MCF 10A (cell line): ENCODE measurements at regions not wholly inside any gene's neighbourhood (a gene's known extent, or its start where the extent isn't known, plus 50 kb on each side); places are given as distances from the start of the nearest gene placed in this dataset.

Experiments used
- BruUV-seq: library from RNA; stranded (reverse); fragments of 400-500 nt; replicated peaks from 2 replicates; lab custom pipeline; 2021; lab: Mats Ljungman, UMichigan
- CTCF ChIA-PET: fragments of 300-600 bp; sonication (Branson Sonifier 250); formaldehyde crosslinking; extraction: SDS; loops from one replicate; lab custom pipeline; 2021; ENCODE audit warnings: antibody characterized with exemption, inconsistent platforms; lab: Yijun Ruan, JAX
- POLR2A ChIA-PET: fragments of 300-600, 350-650 bp; sonication (Branson Sonifier 250); formaldehyde crosslinking; extraction: SDS; loops from one replicate; lab custom pipeline; 2020; ENCODE audit warnings: antibody characterized with exemption, inconsistent platforms; lab: Yijun Ruan, JAX
- DNase-seq: peaks from one replicate; pipeline ENCODE4 v3.0.0-alpha.2; 2018; ENCODE audit not compliant: unreplicated experiment
- H3K27ac Mint-ChIP-seq: one replicate; pipeline ENCODE4 v1.8.0; 2022; ENCODE audit warnings: mild to moderate bottlenecking, low read depth, mixed read lengths; ENCODE audit not compliant: unreplicated experiment
- H3K27me3 Mint-ChIP-seq: one replicate; pipeline ENCODE4 v1.8.0; 2022; ENCODE audit warnings: mixed read lengths; ENCODE audit not compliant: insufficient read depth, unreplicated experiment
- H3K36me3 Mint-ChIP-seq: one replicate; pipeline ENCODE4 v1.8.0; 2022; ENCODE audit warnings: mild to moderate bottlenecking, moderate library complexity, mixed read lengths; ENCODE audit not compliant: insufficient read depth, unreplicated experiment
- H3K4me1 Mint-ChIP-seq: one replicate; pipeline ENCODE4 v1.8.0; 2022; ENCODE audit warnings: mixed read lengths; ENCODE audit not compliant: insufficient read depth, unreplicated experiment
- H3K4me3 Mint-ChIP-seq: one replicate; pipeline ENCODE4 v1.8.0; 2022; ENCODE audit warnings: mild to moderate bottlenecking, moderate library complexity, mixed read lengths; ENCODE audit not compliant: unreplicated experiment
- H3K9me3 Mint-ChIP-seq: one replicate; pipeline ENCODE4 v1.8.0; 2022; ENCODE audit warnings: mixed read lengths; ENCODE audit not compliant: unreplicated experiment
- intact Hi-C: fragments of 100-400 bp; cut with micrococcal nuclease; formaldehyde crosslinking; loops from 2 replicates; pipeline ENCODE4 v1.14.1; 2022
- TF ChIP-seq, protein P1 (sequence below): fragments of 200-600 bp; IDR thresholded peaks from one replicate; pipeline ENCODE4 v1.8.0; 2022; ENCODE audit warnings: antibody characterized with exemption, mild to moderate bottlenecking; ENCODE audit not compliant: unreplicated experiment

DNA sequence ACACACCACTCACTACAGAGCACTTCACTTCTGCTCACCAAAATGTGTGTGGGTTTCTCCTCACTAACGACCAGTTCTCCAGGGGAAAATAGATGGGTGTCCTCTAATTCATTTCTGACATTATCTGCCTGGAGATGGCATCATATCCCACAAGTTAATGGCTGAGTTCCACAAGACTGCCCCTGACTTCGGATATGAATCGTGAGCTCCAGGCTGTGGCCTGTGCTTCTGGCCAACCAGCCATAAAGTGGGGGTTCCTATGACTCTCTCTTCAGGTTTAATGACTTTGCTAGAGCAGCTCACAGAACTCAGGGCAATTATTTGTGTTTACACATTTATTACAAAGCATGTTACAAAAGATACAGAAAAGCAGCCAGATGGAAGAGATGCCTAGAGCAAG is 113.0 kb upstream of the SYT13 start:
- Mint-ChIP-seq H3K36me3 (no peaks in the 10 kb centered on the region), H3K4me1 (no peaks in the 10 kb centered on the region), H3K4me3 (no peak overlapping the region), H3K27ac (no peak overlapping the region), H3K27me3 (peaks cover 45% of the 10 kb centered on the region), H3K9me3 (no peaks in the 10 kb centered on the region)
- TF ChIP-seq, protein P1, sequence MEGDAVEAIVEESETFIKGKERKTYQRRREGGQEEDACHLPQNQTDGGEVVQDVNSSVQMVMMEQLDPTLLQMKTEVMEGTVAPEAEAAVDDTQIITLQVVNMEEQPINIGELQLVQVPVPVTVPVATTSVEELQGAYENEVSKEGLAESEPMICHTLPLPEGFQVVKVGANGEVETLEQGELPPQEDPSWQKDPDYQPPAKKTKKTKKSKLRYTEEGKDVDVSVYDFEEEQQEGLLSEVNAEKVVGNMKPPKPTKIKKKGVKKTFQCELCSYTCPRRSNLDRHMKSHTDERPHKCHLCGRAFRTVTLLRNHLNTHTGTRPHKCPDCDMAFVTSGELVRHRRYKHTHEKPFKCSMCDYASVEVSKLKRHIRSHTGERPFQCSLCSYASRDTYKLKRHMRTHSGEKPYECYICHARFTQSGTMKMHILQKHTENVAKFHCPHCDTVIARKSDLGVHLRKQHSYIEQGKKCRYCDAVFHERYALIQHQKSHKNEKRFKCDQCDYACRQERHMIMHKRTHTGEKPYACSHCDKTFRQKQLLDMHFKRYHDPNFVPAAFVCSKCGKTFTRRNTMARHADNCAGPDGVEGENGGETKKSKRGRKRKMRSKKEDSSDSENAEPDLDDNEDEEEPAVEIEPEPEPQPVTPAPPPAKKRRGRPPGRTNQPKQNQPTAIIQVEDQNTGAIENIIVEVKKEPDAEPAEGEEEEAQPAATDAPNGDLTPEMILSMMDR: no peak
- DNase-seq: no peak
- intact Hi-C loops: no loop called here
- no TSS peak for BruUV-seq
- CTCF ChIA-PET: interaction anchor here (0.5 to 2.6 kb wide), 5 partner anchors 11 to 371 kb away, joined by 3 to 18 read pairs (median 3); no protein-coding TSS in a partner anchor
- POLR2A ChIA-PET: interaction anchor here (0.6 kb wide), 1 partner anchor 370 kb away, joined by 3 read pairs; no protein-coding TSS in a partner anchor

DNA sequence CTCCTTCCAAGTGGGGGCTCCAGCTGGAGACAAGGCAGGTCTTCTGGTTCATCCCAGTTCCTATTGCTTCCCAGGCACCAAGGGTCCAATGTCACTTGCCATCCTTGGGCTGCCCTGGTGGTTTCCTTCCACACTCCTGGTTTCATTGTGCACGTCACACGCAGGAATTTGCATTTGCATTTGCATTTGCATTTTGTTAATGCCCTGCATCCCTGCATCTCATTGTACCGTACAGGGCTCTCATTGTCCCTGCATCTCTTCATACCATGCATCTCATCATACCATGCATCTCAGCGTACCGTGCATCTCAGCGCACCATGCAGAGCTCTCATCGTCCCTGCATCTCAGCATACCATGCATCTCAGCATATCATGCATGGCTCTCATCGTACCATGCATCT is 112.2 kb upstream of the SYT13 start:
- no peak overlapping the region for H3K27ac Mint-ChIP-seq
- ChIA-PET CTCF (interaction anchor here (0.6 to 2.6 kb wide), 4 partner anchors 257 to 373 kb away, joined by 3 to 18 read pairs (median 5); no protein-coding TSS in a partner anchor), POLR2A (no interaction called here)
- H3K9me3 Mint-ChIP-seq: no peaks in the 10 kb centered on the region
- no TSS peak for BruUV-seq
- peaks cover 38% of the 10 kb centered on the region for H3K27me3 Mint-ChIP-seq
- H3K4me3 Mint-ChIP-seq: no peak overlapping the region
- TF ChIP-seq, protein P1: no peak
- intact Hi-C loops: no loop called here
- DNase-seq: no peak
- no peaks in the 10 kb centered on the region for H3K4me1 Mint-ChIP-seq
- H3K36me3 Mint-ChIP-seq: no peaks in the 10 kb centered on the region

DNA sequence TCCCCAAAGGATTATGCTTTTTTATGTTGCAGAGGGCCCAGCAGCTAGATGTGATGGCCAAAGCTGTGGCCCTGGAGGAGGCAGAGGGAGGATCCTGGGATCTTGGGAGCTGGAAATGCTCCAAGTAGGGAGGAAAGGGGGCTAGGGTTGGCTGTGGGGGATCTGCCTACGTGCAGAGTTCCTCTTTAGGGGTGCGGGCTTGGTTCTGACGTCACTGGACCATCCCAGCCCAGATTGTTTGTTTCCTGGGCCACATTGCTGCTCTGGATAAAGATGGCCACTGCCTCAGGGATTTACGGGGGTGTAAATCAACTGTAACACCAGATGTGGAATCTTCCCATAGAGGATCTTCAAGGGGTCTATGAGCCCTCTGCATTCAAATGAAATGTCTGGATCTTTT is 110.3 kb upstream of the SYT13 start:
- ChIA-PET POLR2A (interaction anchor here (0.6 kb wide), 1 partner anchor 11 kb away, joined by 5 read pairs; no protein-coding TSS in a partner anchor), CTCF (interaction anchor here (1.1 to 1.3 kb wide), 2 partner anchors 9 to 25 kb away, joined by 3 read pairs; no protein-coding TSS in a partner anchor)
- Mint-ChIP-seq H3K27ac (no peak overlapping the region), H3K36me3 (no peaks in the 10 kb centered on the region), H3K27me3 (peaks cover 38% of the 10 kb centered on the region), H3K4me3 (no peak overlapping the region), H3K9me3 (no peaks in the 10 kb centered on the region), H3K4me1 (no peaks in the 10 kb centered on the region)
- intact Hi-C loops: no loop called here
- TF ChIP-seq, protein P1: no peak
- DNase-seq: no peak
- BruUV-seq: no TSS peak

DNA sequence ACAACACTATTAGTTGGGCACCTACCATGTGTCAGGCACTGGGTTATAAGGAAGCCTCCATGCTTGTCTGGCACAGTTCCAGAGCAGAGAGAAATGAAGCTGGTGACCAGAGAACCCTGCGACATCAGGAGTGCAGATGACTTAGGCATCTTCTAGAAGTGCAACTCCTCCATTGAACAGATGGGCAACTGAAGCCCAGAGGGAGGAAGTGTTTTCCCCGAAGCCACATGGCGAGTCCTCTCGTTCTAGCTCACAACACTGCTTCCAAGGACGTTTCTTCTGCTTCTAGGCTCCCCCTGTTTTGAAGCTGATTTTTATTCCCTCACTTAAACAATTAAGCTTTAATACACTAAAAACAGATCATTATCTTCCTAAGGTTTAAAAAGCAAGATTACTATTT is 109.8 kb upstream of the SYT13 start:
- no TSS peak for BruUV-seq
- peaks cover 40% of the 10 kb centered on the region for H3K27me3 Mint-ChIP-seq
- TF ChIP-seq, protein P1: no peak
- no peaks in the 10 kb centered on the region for H3K9me3 Mint-ChIP-seq
- no peak for DNase-seq
- ChIA-PET POLR2A (interaction anchor here (0.6 kb wide), 1 partner anchor 11 kb away, joined by 5 read pairs; no protein-coding TSS in a partner anchor), CTCF (interaction anchor here (1.1 to 1.3 kb wide), 2 partner anchors 10 to 25 kb away, joined by 3 read pairs; no protein-coding TSS in a partner anchor)
- H3K4me3 Mint-ChIP-seq: no peak overlapping the region
- intact Hi-C loops: no loop called here
- no peaks in the 10 kb centered on the region for H3K36me3 Mint-ChIP-seq
- H3K27ac Mint-ChIP-seq: no peak overlapping the region
- H3K4me1 Mint-ChIP-seq: no peaks in the 10 kb centered on the region
